Glomerular endothelial cell (primary cell): ENCODE measurements at regions not wholly inside any gene's neighbourhood (a gene's known extent, or its start where the extent isn't known, plus 50 kb on each side); places are given as distances from the start of the nearest gene placed in this dataset.
"Not testable (repeated sequence)": the region's sequence is repeated elsewhere in the genome, so short reads cannot be mapped to it uniquely, and the experiment has no call there.

ENCODE experiments used
- DNase-seq: peaks from one replicate; pipeline ENCODE4 v3.0.0-alpha.2; 2011; ENCODE audit warnings: low read depth, low spot score; ENCODE audit errors: extremely low read depth

- no peak for DNase-seq
These were observed 854.2 kb upstream of the AUTS2 start for GRCh38 chr7:68744036-68744435.

GRCh38 chr7:68748934-68749900 is 849.1 kb upstream of the AUTS2 start:
- no peak for DNase-seq

GRCh38 chr7:68752485-68753178 is 845.6 kb upstream of the AUTS2 start:
- no peak for DNase-seq

- no peak for DNase-seq
These were observed 843.9 kb upstream of the AUTS2 start for GRCh38 chr7:68754414-68754813.

GRCh38 chr7:68756986-68757495 is 841.2 kb upstream of the AUTS2 start:
- no peak for DNase-seq

- DNase-seq: no peak
These were observed 837.7 kb upstream of the AUTS2 start for GRCh38 chr7:68760556-68760955.

GRCh38 chr7:68767462-68767861 is 830.8 kb upstream of the AUTS2 start:
- no peak for DNase-seq

GRCh38 chr7:68770649-68771048 is 827.6 kb upstream of the AUTS2 start:
- no peak for DNase-seq

- DNase-seq: no peak
These were observed 821.9 kb upstream of the AUTS2 start for GRCh38 chr7:68776326-68776725.

GRCh38 chr7:68783684-68784083 is 814.6 kb upstream of the AUTS2 start:
- DNase-seq: no peak

- DNase-seq: no peak
These were observed 813.2 kb upstream of the AUTS2 start for GRCh38 chr7:68785036-68785435.

GRCh38 chr7:68787566-68787965 is 810.7 kb upstream of the AUTS2 start:
- no peak for DNase-seq

GRCh38 chr7:68788529-68788928 is 809.7 kb upstream of the AUTS2 start:
- DNase-seq: not testable (repeated sequence)

- no peak for DNase-seq
These were observed 808.7 kb upstream of the AUTS2 start for GRCh38 chr7:68789597-68789996.

GRCh38 chr7:68792351-68792750 is 805.9 kb upstream of the AUTS2 start:
- no peak for DNase-seq

- no peak for DNase-seq
These were observed 804.8 kb upstream of the AUTS2 start for GRCh38 chr7:68793513-68793912.

- DNase-seq: no peak
These were observed 798.0 kb upstream of the AUTS2 start for GRCh38 chr7:68800316-68800715.

GRCh38 chr7:68805159-68805558 is 793.1 kb upstream of the AUTS2 start:
- no peak for DNase-seq

- DNase-seq: no peak
These were observed 790.6 kb upstream of the AUTS2 start for GRCh38 chr7:68807666-68808065.

GRCh38 chr7:68813551-68814080 is 784.7 kb upstream of the AUTS2 start:
- DNase-seq: no peak

- DNase-seq: no peak
These were observed 781.8 kb upstream of the AUTS2 start for GRCh38 chr7:68816491-68816890.
